KG1 (cell line): ENCODE measurements at regions not wholly inside any gene's neighbourhood (a gene's known extent, or its start where the extent isn't known, plus 50 kb on each side); places are given as distances from the start of the nearest gene placed in this dataset.
"Not testable (repeated sequence)": the region's sequence is repeated elsewhere in the genome, so short reads cannot be mapped to it uniquely, and the experiment has no call there.

Source experiments
- DNase-seq: peaks from one replicate; lab custom pipeline; 2025; lab: John Stamatoyannopoulos, UW

GRCh38 chr15:70524470-70524869 is 238.9 kb downstream of the UACA start:
- DNase-seq, result no peak

DNA sequence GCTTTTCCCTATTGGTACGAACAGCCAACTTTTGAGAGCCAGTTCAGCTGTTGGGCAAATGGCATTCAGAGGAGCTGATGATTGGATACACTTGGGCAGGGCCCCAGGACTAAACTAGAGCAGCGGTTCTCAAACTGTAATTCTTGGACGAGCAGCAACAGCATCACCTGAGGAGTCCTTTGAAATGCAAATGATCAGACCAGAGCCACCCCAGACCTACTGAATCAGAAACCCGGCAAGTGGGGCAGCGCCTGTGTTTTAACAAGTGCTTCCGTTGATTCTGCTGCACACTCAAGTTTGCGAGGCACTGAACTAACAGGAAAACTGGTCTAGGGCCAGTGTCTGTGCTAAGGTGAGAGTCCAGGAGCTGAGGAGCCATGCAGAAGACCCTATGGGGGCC is 239.7 kb downstream of the UACA start:
- no peak for DNase-seq

DNA sequence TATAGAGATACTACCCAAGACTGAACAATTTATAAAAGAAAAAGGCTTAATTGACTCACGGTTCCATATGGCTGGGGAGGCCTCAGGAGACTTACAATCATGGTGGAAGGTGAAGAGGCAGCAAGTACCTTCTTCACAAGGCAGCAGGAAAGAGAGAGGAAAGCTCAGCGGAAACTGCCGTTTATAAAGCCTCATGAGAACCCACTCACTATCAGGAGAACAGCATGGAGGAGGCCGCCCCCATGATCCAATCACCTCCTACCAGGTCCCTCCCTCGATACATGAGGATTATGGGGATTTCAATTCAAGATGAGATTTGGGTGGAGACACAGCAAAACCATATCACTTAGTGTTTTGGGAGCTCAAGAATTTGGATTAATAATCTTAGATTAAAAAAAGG is 240.2 kb downstream of the UACA start:
- no peak for DNase-seq

DNA sequence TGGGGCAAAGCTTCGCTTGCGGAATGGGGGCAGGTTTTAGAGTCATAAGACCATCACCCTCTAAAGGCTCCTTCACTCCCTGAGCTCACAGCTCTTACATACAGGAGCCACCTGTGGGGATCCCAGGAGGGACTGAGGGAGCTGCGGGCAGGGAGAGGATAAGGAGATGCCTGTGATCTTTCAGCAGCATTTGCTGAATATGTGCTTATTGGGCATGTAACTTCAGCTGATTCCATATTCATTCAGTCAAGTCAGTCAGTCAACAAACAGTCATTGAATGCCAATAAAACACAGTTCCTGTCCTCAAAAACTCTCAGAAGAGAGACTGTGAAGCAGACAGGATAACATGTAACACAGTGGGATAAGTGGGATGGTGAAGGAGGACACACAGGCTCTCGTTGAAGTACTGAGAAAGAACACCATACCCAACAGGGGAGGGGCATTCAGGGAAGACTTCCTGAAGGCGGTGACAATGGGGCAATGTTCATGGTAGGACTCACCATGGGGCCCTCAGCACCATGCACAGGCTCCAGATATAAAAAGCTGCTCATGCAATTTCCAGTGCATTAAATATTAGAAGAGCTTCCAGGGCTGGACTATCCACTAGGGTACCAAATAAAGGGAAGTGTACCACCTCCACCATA is 240.9 kb downstream of the UACA start:
- DNase-seq, result no peak

GRCh38 chr15:70521576-70522322 is 241.6 kb downstream of the UACA start:
- DNase-seq, result no peak

DNA sequence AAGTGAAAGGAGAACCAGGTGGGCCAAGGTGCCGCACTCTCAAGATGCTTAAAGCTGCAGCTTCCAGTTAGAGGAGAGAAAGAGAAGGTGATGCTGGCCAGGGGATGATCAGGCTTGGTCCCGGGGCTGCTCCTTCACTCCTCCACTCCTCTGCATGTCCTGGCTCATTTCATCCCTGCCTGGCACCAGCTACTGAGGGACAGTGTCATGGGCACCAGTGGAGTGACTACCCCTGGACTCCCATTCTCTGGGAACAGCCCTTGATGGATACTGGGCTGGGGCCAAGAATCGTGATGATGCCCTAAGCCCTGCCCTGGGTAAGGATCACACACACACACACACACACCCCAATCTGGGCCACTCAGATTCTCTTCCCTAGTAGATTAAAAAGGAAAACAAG is 243.7 kb downstream of the UACA start:
- DNase-seq, result no peak

DNA sequence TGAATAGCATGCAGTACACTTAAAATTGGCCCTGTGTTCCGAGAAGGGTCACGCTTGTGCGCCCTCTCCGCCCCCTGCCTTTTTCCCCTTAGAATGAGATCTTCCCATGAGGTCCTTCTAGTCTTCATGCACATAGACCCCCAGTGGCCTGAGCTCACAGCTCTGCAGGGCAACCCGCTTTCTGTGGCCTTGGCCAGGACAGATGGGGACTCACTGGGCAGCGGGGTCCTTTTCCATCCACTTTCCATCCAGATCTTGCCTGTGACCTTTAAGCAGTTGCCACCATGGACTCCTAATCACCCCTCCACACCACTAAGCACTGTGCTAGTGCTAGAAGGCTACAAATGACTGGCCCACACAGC is 244.4 kb downstream of the UACA start:
- no peak for DNase-seq

- no peak for DNase-seq
These were observed 245.0 kb downstream of the UACA start for GRCh38 chr15:70518201-70519003.

DNA sequence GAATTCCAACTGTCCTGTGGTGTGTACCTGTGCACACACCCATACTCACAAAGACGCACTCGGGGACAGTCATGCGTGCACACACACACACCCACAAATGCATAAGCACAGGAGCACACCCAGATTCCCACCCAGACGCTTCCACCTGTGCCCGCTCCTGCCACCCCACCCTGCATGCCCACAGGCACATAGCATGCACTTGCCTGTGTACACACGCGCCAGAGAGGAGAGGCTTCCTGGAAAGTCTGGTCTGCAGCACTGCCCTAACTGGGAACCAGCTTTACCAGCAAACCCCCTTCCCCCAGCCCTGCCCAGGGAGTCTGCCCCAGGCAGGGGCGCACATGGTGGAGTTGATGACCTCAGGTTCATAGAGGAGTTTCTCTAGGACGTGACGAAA is 246.2 kb downstream of the UACA start:
- DNase-seq, result no peak

DNA sequence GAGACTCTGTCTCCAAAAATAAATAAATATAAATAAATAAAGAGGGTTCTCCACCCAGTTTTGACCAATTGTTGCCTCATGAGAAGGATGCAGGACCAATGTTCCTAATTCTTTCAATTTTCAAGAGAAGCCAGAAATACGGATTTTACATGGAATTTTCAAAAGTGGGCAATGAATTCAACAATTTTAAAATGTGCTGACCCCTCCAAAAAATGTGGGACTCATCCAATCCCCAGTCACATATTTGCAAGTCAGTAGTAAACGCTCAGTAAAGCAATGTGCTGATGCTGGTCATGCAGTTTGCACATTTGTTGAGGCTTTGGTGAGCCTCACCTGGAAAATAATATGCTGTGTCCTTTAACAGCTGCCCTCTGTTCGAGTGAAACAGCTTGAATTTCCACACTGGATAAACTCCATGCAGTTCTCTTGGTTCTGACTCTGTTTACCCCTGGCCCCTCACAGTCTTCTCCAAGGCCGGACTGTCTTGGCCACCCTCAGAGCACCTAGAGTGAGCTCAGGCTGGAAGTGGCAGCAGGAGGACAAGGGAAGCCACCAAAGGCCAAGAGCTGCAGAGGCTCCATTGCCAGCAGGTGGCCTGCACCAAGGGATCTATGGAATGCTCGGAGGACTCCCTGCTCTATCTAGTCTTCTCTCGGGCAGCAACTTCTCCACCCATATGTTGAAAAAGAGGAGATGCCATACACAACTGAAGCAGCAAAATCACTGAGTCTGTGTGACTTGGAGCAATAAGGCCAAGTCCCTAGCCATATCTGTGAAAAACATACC is 246.8 kb downstream of the UACA start:
- no peak for DNase-seq

DNA sequence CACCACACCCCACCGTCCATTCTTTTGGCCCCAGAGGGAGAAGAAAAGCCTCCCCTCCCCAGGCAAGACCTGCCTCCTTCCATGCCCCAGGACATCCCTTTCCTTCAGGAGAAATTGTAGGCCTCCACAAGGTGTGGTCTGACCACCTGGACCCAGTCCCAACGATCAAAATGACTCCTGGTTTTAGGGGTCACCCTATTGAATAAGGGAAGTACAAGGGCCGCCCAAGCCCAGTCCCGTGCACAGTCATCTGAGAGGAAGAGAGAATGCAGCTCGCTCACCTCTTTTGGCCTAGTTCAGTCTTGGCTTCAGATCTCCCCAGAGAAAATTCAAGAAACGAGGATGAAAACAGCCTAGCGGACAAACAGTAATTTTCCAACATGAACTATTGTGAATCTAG is 249.1 kb downstream of the UACA start:
- DNase-seq, result no peak

GRCh38 chr15:70513819-70514218 is 249.5 kb downstream of the UACA start:
- no peak for DNase-seq

DNA sequence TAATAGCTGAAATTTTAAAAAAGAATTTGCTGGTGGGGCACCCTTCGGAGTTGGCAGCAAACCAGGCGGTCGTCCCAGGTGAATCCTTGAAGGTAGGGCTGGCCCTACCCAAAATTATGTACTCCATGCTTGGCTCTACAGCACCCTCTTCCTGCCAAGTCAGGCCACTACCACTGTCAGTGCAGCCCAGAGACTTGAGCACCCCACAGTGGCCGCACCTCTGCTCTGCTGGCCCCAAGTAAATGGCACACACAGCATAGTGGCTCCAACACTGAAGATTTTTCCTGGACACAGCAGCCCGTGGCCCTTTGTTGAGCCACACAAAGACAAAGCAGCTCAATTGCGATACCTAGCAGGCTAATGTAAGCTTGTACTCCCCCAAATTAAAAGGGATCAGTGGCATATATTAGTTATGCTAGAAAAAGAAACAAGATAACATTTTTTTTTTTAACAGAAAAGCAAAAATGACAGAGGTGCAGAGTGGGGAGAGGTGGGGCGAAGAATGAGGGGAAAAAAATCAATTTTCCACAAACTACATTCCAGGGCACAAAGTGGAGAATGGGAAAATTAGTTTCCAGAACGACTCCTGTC is 250.5 kb downstream of the UACA start:
- DNase-seq, result peak; percentile 34

DNA sequence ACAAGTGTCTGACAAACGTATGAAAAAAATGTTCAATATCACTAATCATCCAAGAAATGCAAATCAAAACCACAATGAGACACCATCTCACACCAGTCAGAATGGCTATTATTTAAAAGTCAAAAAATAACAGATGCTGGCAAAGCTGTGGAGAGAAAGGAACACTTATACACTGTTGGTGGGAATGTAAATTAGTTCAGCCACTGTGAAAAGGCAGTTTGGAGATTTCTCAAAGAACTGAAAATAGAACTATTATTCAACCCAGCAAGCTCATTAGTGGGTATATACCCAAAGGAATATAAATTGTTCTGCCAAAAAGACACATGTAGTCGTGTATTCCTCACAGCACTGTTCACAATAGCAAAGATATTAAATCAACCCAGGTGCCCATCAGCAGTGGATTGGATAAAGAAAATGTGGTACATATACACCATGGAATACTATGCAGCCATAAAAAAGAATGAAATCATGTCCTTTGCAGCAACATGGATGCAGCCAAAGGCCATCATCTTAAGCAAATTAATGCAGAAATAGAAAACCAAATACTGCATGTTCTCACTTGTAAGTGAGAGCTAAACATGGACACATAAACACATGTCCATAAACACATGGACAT is 251.3 kb downstream of the UACA start:
- DNase-seq, result not testable (repeated sequence)

DNA sequence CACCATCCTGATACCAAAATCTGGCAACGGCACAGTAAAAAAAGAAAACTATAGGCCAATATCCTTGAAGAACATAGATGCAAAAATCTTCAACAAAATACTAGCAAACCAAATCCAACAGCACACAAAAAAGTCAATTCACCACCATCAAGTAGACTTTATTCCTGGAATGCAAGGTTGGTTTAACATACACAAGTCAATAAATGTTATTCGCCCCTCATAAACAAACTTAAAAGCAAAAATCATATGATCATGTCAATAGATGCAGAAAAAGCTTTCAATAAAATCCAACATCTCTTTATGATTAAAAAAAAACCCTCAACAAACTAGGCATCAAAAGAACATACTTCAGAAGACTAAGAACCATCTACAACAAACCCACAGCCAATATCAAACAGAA is 252.9 kb downstream of the UACA start:
- DNase-seq, result no peak

DNA sequence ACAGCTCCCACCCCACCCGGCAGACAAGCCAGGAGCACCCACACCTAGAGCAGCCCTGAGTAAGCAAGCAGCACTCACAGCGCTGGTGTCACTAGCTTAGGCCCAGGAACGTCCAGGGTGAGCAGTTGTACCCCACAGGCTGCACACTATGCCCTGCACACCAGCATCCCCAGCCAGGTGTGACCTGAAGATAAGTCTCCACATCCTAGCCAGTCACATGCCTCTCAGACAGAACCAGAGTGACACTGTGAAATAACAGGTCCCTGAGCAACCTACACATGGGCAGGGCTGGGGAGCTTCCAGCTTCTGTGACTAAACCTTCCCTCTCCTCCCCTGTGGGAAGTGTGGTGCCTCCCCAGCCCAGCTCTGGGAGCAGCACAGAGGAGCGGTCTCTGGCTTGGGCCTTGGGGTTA is 253.6 kb downstream of the UACA start:
- no peak for DNase-seq

- DNase-seq, result peak; percentile 61
These were observed 254.1 kb downstream of the UACA start for GRCh38 chr15:70509282-70509662.

DNA sequence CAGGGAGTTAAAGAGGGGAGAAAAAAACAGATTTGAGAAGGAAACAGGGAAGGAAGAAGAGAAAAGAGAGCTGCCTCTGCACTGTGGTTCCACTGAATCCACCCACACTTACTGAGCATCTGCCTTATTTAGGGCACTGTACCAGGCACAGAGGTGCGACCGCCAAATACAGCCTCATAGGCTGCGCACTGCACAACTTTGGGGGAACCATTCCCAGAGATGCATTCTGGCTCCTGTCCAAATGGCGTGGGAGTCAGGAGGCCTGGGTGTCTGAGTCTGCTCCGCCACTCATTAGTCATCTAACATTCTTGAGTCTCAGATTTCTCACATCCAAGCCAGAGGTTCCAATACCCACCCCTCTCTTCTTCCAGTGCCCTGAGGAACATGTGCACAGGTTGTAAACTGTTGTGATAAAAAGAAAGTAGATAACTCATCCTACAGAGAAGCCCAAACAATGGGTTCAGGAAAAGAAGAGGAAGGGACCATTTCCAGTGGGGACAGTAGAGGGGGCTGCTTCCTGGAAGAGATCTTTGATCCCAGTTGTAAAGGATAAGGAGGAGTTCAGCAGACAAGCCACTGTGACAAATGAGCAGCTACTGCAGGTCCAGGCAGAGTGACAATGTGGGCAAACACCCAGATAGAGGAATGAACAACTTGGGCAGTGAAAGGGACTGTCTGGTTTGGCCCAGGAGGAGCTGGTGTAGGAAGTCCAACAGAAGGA is 254.6 kb downstream of the UACA start:
- no peak for DNase-seq

DNA sequence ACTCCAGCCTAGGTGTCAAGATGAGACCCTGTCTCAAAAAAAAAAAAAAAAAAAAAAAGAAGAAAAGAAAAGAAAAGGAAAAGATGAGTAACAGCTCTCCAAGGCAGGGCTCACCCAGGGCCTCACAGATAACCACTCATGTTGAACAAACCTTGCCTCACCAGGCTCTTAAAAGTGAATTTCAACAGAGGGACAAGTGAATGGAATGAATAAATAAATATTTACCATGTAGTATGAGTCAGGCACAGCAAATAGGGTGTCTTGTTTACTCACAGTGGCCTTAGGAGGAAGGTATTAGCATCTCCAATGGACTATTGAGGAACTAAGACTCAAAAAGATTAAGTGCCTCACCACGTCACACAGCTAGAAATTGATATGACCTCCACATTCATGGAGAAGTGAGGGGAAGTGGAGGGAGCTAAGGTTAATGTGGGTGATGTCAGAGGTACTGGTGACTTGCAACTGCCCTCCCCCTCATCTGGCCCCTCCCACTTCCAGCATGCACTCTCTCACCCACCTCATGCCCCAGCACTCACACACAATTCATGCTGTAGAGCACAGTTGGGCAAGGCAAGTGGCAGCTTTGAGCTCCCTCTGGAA is 255.5 kb downstream of the UACA start:
- DNase-seq, result no peak
